HG02981 (cell line): ENCODE measurements at regions not wholly inside any gene's neighbourhood (a gene's known extent, or its start where the extent isn't known, plus 50 kb on each side); places are given as distances from the start of the nearest gene placed in this dataset.
"Not testable (repeated sequence)": the region's sequence is repeated elsewhere in the genome, so short reads cannot be mapped to it uniquely, and the experiment has no call there.

ENCODE experiments used
- ATAC-seq: cut with Tn5 transposase; IDR thresholded peaks from one replicate; pipeline ENCODE4 v1.9.1; 2021; ENCODE audit warnings: mild to moderate bottlenecking, moderate library complexity; ENCODE audit not compliant: unreplicated experiment

DNA sequence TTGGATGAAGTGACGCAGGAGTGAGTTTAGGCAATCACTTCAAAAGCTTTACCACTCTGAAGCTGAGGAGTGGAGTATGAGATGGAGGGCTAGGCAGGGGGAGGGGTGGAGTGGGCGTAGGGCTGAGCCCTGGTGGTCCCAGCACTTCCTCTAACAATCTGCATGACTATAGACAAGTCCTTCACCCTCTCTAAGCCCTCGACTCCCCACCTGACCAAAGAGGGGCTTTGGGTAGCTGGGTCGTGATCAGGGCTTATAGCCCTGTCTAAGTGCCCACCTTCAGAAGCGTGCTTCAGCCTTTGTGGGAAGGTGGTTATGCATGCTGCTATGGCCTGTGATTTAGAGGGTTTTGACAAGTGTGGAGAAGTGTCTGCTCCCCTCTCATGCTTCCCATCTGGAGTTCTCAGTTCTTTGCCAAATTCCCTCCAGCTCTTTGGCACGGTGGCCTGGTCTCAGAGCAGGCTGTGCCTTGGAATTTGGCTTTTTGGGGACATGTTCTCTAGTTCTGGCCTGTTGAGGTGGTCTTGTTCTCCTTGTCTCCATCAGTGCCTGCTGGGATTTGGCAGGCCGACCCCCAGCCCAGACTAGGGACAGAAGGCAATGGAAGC, 53.0 kb downstream of the ACTBL2 start:
- no peak for ATAC-seq

DNA sequence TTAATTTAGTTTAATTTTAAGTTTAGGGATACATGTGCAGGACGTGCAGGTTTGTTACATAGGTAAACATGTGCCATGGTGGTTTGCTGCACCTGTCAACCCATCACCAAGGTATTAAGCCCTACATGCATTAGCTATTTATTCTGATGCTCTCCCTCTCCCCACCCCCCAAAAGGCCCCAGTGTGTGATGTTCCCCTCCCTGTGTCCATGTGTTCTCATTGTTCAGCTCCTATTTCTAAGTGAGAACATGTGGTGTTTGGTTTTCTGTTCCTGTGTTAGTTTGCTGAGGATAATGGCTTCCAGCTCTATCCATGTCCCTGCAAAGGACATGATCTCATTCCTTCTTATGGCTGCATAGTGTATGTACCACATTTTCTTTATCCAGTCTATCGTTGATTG, 53.6 kb downstream of the ACTBL2 start:
- ATAC-seq = not testable (repeated sequence)

DNA sequence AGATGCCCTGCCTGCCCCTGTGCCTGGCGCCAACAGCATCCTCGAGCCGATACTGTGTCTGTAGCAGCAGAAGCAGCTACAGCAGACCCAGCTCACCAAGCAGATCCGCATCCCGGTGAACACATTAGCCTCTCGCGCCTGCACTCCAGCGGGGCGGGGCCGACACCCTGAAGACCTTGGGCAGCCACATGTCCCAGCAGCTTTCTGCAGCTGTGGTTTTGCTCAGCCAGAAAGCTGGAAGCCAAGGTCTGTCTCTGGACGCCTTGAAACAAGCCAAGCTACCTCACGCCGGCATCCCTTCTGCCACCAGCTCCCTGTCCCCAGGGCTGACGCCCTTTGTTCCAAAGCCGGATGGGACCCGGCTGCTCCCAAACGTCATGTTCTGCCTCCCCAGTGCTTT, 59.6 kb downstream of the ACTBL2 start:
- ATAC-seq = no peak

DNA sequence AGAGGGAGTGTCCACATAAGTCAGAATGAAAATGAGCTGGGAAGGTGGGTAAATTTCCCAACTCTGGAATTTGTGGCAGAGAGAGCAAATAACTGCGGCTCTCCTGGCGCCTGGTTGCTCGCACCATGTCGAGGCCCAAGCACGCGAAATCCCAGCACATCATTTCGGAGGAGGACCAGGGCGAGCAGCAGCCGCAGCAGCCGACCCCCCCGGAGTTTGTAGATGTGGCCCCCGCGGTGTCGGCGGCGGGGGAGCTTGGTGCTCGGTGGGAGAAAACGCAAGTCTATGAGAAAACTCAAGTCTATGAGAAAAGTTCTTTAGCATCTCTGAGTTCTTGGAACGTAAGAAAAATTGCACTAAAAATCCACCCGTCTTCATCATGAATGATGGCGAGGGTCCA, 60.3 kb downstream of the ACTBL2 start:
- no peak for ATAC-seq

DNA sequence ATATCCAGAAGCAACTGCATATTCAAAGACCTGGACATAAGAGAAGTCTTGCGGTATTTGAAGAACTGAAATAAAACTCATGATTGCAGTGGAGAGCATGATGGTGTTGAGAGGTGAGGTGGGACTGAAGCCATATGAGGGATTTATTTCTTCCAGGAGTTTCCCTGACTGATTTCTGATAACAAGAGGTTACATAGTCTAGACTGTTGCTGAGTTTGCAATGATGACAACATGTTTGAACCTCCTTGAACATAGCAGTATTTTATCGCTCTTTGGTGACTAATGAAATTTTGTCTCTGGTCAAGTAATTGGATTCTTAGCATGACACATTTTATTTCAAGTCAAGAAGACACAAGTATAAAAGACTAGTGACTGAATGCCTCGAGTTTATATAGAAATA, 61.8 kb downstream of the ACTBL2 start:
- ATAC-seq = no peak

DNA sequence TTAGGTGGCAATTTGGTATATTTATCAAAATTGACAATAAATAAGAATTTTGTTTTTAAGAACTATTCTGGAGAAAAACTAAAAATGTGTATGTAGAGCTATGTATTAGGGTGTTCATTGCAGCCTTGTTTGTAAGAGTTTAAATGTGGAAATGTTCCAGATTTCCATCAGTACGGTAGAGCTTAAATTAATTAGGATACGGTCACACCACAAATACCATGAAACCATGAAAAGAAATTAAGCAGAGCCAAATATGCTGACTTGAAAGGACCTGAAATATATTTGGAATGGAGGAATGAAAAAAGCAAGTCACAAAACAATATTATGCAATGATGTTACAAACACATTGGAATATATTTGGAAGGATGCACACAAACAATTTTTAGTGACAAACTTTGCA, 64.6 kb downstream of the ACTBL2 start:
- ATAC-seq = no peak

DNA sequence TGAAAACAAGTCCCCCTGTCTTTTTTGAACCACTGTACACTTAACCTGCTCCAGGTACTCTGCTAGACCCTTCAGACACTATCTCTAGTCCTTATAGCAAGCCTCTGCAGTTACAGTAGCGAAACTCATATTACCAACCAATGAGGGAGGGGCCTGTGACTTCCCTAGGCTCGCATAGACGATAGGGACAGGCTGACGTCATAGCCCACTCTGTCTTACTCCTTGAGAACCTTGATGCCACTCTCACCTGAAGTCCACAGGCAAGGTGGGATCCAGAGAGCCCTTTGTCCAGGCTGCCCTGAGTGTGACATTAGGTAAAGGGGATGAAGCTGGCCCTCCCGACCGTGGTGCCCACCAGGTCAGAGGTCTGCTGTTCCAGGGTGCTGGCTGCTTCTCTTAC, 65.3 kb downstream of the ACTBL2 start:
- ATAC-seq = no peak

DNA sequence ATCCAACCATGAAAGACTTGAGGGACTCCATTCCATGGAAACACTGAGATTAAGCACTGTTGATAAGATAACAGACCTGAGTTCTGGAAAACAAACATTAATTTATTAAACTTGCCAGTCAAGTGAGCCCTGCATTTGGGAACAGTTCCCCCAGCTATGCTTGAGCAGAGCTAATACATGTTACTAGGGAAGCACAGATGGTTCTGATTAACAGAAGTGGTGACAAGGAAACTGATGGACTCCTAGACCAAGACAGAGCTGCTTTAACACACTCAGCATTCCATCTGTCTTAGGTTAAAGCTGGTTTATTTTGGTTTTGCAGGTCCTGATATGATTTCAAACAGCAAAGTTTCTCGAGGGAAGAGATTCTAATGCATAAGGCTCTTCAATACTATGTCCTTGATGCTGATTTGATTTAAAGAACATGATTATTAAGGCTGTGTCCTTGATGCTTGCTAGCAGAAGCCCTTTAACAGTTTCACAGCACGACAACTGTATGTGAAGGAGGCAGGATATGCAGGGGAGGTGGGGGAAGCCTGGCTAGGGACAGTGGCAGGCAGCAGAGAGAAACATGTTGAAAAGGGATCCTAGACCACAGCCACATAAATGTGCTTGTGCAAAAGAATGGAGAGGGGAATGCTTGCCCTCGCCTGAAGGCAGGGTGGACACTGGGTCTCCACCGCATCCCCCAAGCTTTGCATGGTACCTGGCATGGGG, 66.2 kb downstream of the ACTBL2 start:
- no peak for ATAC-seq

DNA sequence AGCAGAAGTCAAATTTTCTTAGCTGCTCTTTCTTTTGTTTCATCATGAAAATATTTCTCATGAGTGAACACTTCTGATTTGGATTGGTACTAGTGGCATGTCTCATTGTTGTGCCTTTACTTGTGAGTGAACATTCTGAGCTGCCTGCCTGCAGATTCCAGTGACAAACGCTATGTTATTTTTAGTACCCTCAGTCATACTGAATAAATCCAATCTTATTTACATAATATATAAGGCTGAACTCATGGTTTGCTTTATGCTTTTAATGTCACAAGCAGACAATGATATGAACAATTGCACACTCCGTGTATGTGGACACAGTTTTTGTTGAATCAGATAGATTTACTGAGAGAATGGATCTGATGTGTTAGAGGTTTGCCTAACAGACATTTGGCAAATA, 67.8 kb downstream of the ACTBL2 start:
- no peak for ATAC-seq

DNA sequence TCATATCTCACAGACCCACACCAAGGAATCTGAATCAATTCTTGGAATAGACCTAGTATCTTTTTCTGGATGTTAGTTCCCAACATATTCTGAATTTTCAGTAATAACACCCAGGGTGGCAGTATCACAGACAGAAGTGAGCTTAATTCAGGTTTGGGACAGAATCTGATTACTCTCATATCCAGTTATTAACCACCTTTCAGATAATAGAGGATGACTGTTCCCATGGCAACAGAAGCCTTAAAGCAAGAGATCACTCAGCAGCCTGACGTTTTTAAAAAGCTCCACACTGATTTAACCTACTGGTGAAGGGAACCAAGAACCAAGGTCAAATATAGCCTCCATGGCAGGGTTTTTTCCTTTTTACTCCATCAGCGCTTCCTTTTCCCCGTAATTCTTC, 68.4 kb downstream of the ACTBL2 start:
- ATAC-seq = no peak

DNA sequence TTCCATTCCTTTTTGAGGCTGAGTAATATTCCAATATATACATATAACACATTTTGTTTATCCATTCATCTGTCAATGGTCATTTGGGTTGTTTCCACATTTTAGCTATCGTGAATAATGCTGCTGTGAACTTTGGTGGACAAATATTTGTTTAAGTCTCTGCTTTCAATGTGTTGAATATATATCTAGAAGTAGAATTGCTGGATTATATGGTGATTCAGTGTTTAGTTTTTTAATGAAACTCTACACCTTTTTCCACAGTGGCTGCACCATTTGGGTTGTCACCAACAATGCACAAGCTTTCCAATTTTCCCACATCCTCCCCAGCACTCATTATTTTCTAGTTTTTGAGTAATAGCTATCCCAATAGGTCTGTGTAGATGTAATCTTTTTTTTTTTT, 69.5 kb downstream of the ACTBL2 start:
- ATAC-seq = no peak

DNA sequence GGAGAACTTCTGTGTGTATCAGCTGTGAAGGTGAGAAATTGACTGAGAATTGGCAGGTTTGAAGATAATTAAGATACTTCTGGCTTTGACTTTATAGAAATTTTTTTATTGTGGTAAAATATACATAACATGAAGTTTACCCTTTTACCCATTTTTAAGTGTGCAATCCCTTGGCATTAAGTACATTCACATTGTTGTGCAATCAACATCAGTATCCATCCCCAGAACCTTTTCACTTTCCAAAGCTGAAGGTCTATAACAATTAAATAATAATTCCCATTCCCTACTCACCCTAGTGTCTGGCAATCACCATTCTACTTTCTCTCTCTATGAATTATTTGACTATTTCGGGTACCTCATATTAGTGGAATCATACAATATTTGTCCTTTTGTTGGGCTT, 69.9 kb downstream of the ACTBL2 start:
- no peak for ATAC-seq

DNA sequence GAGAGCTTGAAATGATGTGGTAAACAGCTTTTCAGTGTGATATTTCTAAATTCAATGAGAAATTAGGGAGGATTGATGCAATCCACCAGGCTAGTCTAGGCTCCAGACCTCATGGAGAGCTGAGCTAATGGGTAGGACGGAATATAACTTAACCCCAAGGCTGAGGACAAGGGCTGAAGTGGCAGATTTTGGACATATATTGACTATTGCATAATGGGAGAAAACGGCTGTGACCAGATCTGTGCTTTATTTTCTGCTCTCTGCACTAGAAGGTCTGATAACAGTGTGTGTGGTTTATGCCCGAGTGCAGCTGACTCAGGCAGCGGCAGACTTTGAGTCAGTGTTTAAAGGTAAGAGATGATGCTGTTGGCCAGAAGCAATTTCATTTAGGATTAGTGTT, 70.6 kb downstream of the ACTBL2 start:
- ATAC-seq = no peak

DNA sequence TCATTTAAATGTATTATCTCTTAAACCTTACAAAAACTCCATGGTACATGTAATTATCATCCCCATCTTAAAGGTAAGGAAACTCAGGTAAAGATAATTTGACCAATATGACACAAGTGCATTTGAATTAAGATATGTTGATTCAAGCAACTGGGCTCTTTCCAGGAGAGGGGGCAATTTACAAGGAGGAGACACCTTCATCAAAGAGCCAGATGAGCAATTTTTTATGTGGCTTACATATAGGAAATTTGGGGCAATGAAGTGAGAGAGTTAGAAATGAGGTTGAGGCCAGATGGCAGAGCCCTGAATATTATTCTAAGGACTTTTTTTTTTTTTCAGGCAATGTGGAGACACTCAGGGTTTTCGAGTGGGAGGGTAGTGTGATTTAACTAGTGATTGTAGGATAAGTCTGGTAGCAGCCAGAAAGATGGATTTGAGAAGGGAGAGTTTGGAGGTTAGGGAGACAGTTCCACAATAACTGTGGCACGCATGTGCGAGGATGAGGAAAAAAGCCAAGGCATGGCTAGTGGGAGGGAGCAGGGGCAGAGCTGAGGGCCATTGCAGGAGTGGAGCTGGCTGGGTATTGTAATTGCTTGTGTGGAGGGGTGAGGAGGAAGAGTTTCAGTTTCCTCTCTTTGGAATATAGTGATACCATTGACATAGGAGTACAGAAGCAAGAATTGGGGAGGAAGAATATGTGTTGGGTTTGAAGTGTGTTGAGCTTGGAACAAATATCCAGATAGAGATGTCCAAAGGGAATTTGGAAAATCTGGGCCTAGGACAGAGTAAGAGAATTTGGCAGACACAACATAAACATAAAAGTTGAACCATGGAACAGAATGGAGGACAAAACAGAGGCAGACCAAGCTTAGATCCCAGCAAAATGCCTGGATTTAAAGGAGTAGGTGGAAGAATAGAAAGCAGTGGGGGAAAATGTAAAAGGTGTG, 72.0 kb downstream of the ACTBL2 start:
- no peak for ATAC-seq

DNA sequence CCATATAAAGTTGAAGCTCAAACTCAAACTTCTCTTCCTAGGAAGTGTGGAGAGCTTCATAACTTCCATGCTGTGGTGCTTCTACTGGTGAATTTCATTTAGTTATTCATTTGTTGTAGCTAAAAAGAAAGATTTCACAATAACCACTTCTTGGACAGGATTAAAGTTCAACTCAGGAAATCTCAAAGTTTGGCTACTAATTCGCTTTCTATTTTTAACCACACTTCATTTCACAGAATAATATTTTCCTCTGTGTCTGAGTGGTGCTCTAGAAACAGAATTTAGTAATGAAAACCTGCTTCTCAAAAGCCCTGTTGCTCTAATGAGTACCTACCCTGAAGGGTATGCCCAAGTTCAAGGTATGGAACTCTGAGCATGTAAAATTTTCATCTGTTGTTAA, 73.9 kb downstream of the ACTBL2 start:
- ATAC-seq = no peak

DNA sequence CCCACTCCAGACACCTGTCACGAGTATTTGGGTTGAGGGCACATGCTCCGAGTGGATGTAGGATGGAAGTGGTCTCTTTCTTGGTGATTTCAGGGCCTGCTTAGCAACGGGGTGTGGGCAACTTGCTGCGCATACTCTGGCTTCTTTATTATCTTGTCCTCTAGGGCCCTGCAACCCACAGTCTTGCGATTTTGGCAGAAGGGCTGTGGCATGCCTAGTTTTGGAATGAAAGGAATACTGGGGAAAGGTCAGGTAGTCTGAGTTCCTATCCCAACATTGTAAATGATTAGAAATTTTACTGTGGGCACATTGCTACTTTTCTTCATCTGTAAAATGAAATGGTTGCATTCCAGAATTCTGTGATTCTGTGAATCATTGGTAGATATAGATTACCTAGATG, 74.3 kb downstream of the ACTBL2 start:
- ATAC-seq = no peak

DNA sequence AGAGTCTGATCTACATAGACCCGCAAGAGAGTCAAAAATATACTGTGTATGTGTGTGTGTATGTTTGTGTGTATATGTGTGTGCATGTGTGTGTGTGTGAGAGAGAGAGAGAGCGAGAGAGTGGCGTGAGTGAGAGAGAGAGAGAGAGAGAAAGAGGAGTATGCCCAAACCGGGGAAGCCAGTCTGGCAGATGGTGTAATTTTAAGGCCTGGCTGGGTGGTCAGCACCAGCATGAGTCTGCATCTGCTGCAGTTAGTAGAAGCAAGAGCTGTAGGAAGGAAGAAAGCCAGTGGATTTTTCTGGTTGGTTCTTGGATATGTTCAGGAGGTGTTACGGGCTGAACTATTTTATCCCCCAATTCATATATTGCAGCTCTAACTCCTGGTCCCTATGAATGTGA, 75.2 kb downstream of the ACTBL2 start:
- ATAC-seq = no peak

DNA sequence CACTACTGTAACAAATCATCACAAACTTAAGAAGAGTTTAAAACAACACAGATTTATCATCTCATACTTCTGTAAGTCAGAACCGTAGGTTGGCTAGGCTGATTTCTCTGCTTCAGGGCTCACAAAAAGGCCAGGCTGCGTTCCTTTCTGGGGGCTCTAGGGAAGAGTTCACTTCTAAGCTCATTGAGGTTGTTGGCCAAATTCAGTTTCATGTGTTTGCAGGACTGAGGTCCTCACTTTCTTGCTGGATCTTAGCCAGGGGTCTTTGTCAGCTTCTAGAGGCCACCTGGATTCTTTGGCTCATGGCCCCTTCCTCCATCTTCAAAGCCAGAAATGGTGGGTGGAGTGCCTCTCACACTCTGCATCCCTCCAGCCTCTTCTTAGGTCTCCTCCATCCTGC, 76.0 kb downstream of the ACTBL2 start:
- ATAC-seq = no peak

DNA sequence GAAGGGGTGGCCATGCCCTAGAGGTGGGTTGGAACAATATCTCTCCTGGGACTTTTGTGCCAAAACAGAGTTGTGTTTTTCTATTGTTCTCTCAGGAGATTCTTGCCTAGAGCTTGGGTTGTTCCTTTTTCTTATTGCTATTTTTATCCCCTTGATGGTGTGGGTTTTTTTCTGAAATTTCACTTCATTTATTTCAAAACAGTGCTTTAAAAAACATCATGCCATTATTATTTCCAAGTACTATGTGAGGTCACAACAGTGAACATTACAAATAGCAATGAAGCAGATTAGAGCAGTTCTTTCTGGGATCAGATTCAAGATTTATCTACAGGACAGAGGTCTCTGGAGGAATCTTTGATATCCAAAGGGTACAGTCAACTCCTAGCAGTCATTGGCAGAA, 76.6 kb downstream of the ACTBL2 start:
- ATAC-seq = no peak

DNA sequence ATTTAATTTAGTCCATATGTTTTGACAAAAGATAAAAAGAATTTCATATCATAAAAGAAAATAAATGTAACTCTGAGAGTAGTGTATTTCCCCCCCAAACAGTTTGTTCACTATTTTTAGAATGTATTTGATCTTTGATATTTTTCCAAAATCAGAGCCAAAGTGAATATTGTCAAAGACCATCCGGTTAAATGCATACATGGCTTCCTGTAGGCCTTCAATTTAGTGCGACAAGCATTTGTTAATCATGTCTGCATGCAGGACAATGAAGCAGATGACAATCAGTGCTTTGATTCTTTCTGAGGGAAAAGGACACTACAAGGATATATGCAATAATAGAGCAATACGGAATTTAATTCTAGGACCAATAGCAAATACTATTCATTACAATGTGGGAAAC, 79.8 kb downstream of the ACTBL2 start:
- ATAC-seq = no peak

DNA sequence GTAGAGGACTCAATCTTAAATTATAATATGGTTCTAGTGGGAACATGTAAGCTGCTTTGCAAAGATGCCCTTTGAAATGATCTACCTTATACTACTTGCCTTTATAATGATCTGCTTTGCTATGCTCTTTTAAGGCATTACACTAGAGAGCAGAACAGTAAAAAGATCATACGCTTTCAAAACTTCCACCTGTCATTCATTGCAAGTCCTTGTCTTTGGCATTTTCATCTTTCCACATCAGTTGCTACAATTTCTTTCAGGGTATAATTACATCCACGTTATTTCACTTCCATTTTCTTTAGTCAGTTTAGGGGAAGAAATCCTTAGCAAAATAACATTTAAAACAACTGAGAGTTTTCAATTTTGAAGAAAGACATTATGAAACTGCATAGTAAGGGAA, 80.3 kb downstream of the ACTBL2 start:
- ATAC-seq = no peak
